Common myeloid progenitor, CD34-positive (primary cell): ENCODE measurements at regions not wholly inside any gene's neighbourhood (a gene's known extent, or its start where the extent isn't known, plus 50 kb on each side); places are given as distances from the start of the nearest gene placed in this dataset.
A peak's percentile ranks its signal among the peaks of the same experiment; 100 is the strongest.

Experiments
- CTCF ChIA-PET: fragments of 350-600 bp; sonication (Branson Sonifier 250); formaldehyde crosslinking; loops from one replicate; lab custom pipeline; 2021; ENCODE audit warnings: antibody characterized with exemption; lab: Charles Lee
- POLR2A ChIA-PET: fragments of 350-600 bp; sonication (Branson Sonifier 250); formaldehyde crosslinking; loops from one replicate; lab custom pipeline; 2021; ENCODE audit warnings: antibody characterized with exemption; lab: Charles Lee
- DNase-seq, 3 donors: peaks; one replicate each; pipeline versions ENCODE4 v3.0.0 to v3.0.0-alpha.2; 2013
- H3K27ac ChIP-seq, 2 experiments: 1 replicate in 1 of 2; 2 replicates in 1 of 2; pipeline ENCODE4 v1.7.0; 2013; ENCODE audit warnings: inconsistent platforms in 2 of 2, low read length in 2 of 2, mild to moderate bottlenecking in 2 of 2, low read depth in 1 of 2, moderate library complexity in 1 of 2; ENCODE audit not compliant: severe bottlenecking in 2 of 2, insufficient read depth in 1 of 2, poor library complexity in 1 of 2
- H3K27me3 ChIP-seq, 5 experiments: replicated peaks in 2 of 5; 1 replicate in 3 of 5; 2 replicates in 2 of 5; pipeline versions ENCODE4 v1.6.1 to v1.7.0; 2013; ENCODE audit warnings: low read length in 4 of 5, mild to moderate bottlenecking in 2 of 5, moderate library complexity in 2 of 5, inconsistent platforms in 1 of 5; ENCODE audit not compliant: insufficient read depth in 5 of 5, control insufficient read depth in 4 of 5
- H3K36me3 ChIP-seq, 4 experiments: 1 replicate in 2 of 4; 2 replicates in 2 of 4; pipeline versions ENCODE4 v1.6.1 to v1.7.0; 2013; ENCODE audit warnings: low read length in 3 of 4, control low read depth in 1 of 4, mild to moderate bottlenecking in 1 of 4; ENCODE audit not compliant: control insufficient read depth in 4 of 4, insufficient read depth in 4 of 4
- H3K4me1 ChIP-seq, 4 experiments: 1 replicate in 3 of 4; 2 replicates in 1 of 4; pipeline versions ENCODE4 v1.6.1 to v1.7.1; 2013; ENCODE audit warnings: low read length in 3 of 4, mild to moderate bottlenecking in 3 of 4, control low read depth in 1 of 4, inconsistent platforms in 1 of 4, moderate library complexity in 1 of 4; ENCODE audit not compliant: control insufficient read depth in 4 of 4, insufficient read depth in 4 of 4; ENCODE audit errors: control extremely low read depth in 1 of 4
- H3K4me3 ChIP-seq, 7 experiments: 1 replicate in 4 of 7; 2 replicates in 3 of 7; pipeline versions ENCODE4 v1.5.1 to v1.7.0; 2013; ENCODE audit warnings: mild to moderate bottlenecking in 7 of 7, low read length in 6 of 7, moderate library complexity in 6 of 7, inconsistent platforms in 2 of 7, low read depth in 2 of 7, control low read depth in 1 of 7; ENCODE audit not compliant: insufficient read depth in 4 of 7, control insufficient read depth in 1 of 7; ENCODE audit errors: extremely low read depth in 1 of 7
- H3K9me3 ChIP-seq, 5 experiments: 1 replicate in 4 of 5; 2 replicates in 1 of 5; pipeline versions ENCODE4 v1.6.1 to v1.7.1; 2013; ENCODE audit warnings: low read length in 4 of 5, mild to moderate bottlenecking in 2 of 5, inconsistent platforms in 1 of 5, low read depth in 1 of 5, moderate library complexity in 1 of 5; ENCODE audit not compliant: control insufficient read depth in 4 of 5, insufficient read depth in 2 of 5; ENCODE audit errors: control extremely low read depth in 1 of 5
- WGBS: methylation state at CpG from one replicate; pipeline ENCODE4 v1.1.5; 2013; ENCODE audit not compliant: insufficient coverage; 5-methylcytosine and 5-hydroxymethylcytosine counted together

GRCh38 chr2:153169609-153170008 lies 309.0 kb downstream of the RPRM start:
- CTCF ChIA-PET, result no interaction called here

GRCh38 chr2:153165021-153165420 lies 313.5 kb downstream of the RPRM start:
- no peaks in the 10 kb centered on the region for H3K4me1 ChIP-seq
- H3K4me3 ChIP-seq, result no peak overlapping the region
- H3K9me3 ChIP-seq, result no peaks in the 10 kb centered on the region
- no peaks in the 10 kb centered on the region for H3K36me3 ChIP-seq
- CTCF ChIA-PET, result no interaction called here
- POLR2A ChIA-PET, result no interaction called here
- H3K27ac ChIP-seq, result no peak overlapping the region
- no peaks in the 10 kb centered on the region for H3K27me3 ChIP-seq
- DNase-seq, result no peak

More at GRCh38 chr2:153169609-153170008, 309.0 kb downstream of the RPRM start:
- POLR2A ChIA-PET, result no interaction called here
- Histone ChIP-seq H3K36me3 (no peaks in the 10 kb centered on the region), H3K9me3 (no peaks in the 10 kb centered on the region), H3K4me3 (no peak overlapping the region), H3K27me3 (no peaks in the 10 kb centered on the region), H3K27ac (no peak overlapping the region), H3K4me1 (no peaks in the 10 kb centered on the region)
- no peak for DNase-seq

- CTCF ChIA-PET, result interaction anchor here (0.9 to 1.2 kb wide), 2 partner anchors 23 to 1212 kb away, joined by 3 to 4 read pairs; no protein-coding TSS in a partner anchor
- Histone ChIP-seq H3K27me3 (no peaks in the 10 kb centered on the region), H3K4me3 (no peak overlapping the region), H3K4me1 (no peaks in the 10 kb centered on the region), H3K36me3 (no peaks in the 10 kb centered on the region), H3K27ac (no peak overlapping the region), H3K9me3 (no peaks in the 10 kb centered on the region)
- POLR2A ChIA-PET, result no interaction called here
- DNase-seq, result peak; percentile 22 to 50 (median 40)
- 67% methylated on average over 1 of the region's 2 CpGs for WGBS
These were observed 315.5 kb downstream of the RPRM start for GRCh38 chr2:153163055-153163454.

- H3K36me3 ChIP-seq, result no peaks in the 10 kb centered on the region
- WGBS, result 90% methylated on average over 2 of the region's 2 CpGs
- H3K4me1 ChIP-seq, result no peaks in the 10 kb centered on the region
- DNase-seq, result no peak
- ChIA-PET POLR2A (no interaction called here), CTCF (interaction anchor here (0.6 kb wide), 1 partner anchor 621 kb away, joined by 3 read pairs; no protein-coding TSS in a partner anchor)
- no peaks in the 10 kb centered on the region for H3K27me3 ChIP-seq
- H3K4me3 ChIP-seq, result no peak overlapping the region
- H3K27ac ChIP-seq, result no peak overlapping the region
- H3K9me3 ChIP-seq, result peaks cover 0 to 1% (median 0%) of the 10 kb centered on the region in 5 experiments
These were observed 321.8 kb downstream of the RPRM start for GRCh38 chr2:153156743-153157142.

GRCh38 chr2:153152036-153152435 lies 326.5 kb downstream of the RPRM start:
- WGBS, result no CpG with 5 or more reads among the region's 2 CpGs
- Histone ChIP-seq H3K27me3 (no peaks in the 10 kb centered on the region), H3K9me3 (peaks cover 0 to 1% (median 0%) of the 10 kb centered on the region in 5 experiments), H3K36me3 (no peaks in the 10 kb centered on the region), H3K27ac (no peak overlapping the region), H3K4me1 (no peaks in the 10 kb centered on the region), H3K4me3 (no peak overlapping the region)
- DNase-seq, result no peak
- POLR2A ChIA-PET, result no interaction called here
- CTCF ChIA-PET, result no interaction called here

GRCh38 chr2:153145470-153145978 lies 333.0 kb downstream of the RPRM start:
- no CpG with 5 or more reads among the region's 1 CpG for WGBS
- no peaks in the 10 kb centered on the region for H3K4me1 ChIP-seq
- CTCF ChIA-PET, result no interaction called here
- POLR2A ChIA-PET, result no interaction called here
- no peaks in the 10 kb centered on the region for H3K36me3 ChIP-seq
- no peaks in the 10 kb centered on the region for H3K27me3 ChIP-seq
- H3K4me3 ChIP-seq, result no peak overlapping the region
- H3K9me3 ChIP-seq, result no peaks in the 10 kb centered on the region
- no peak for DNase-seq
- no peak overlapping the region for H3K27ac ChIP-seq

- ChIA-PET CTCF (no interaction called here), POLR2A (no interaction called here)
- H3K36me3 ChIP-seq, result no peaks in the 10 kb centered on the region
- H3K27me3 ChIP-seq, result no peaks in the 10 kb centered on the region
- no peaks in the 10 kb centered on the region for H3K9me3 ChIP-seq
- WGBS, result 100% methylated on average over 2 of the region's 2 CpGs
- no peak overlapping the region for H3K27ac ChIP-seq
- no peak overlapping the region for H3K4me3 ChIP-seq
- H3K4me1 ChIP-seq, result no peaks in the 10 kb centered on the region
- DNase-seq, result no peak
These were observed 335.0 kb downstream of the RPRM start for GRCh38 chr2:153143540-153143939.
